GM19023 (cell line): ENCODE measurements at regions not wholly inside any gene's neighbourhood (a gene's known extent, or its start where the extent isn't known, plus 50 kb on each side); places are given as distances from the start of the nearest gene placed in this dataset.

Experiments used
- ATAC-seq: cut with Tn5 transposase; IDR thresholded peaks from one replicate; pipeline ENCODE4 v1.9.1; 2021; ENCODE audit warnings: mild to moderate bottlenecking, moderate library complexity; ENCODE audit not compliant: unreplicated experiment

DNA sequence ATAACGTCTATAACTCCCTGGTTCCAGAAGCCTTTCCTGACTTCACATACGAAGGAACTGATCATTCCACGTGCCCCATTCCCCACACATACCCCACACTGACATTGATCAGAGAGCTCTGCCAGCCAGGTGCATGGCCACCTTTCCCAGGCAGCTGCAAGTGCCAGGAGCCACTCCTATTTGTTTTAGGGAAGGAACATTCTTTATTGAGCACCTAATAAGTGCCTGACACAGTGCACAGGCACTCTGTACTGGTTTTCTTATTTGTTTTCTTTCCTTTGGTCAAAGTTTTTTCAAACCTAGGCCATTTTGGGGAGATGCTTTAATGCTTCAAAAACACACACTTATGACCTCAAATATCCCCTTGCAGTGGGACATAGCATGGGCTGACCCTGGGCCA lies 50.0 kb downstream of the PITPNM2 start:
- no peak for ATAC-seq

DNA sequence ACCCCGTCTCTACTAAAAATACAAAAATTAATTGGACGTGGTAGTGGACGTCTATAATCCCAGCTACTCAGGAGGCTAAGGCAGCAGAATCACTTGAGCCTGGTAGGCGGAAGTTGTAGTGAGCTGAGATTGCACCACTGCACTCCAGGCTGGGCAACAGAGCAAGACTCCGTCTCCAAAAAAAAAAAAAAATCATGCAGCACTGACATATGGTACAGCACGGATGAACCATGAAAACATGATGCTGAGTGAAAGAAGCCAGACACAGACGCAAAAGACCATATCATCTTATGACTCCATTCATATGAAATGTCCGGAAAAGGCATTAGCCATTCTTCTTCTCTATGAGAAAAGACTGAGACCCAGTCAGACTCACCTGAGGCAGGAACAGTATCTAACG lies 50.4 kb downstream of the PITPNM2 start:
- no peak for ATAC-seq

DNA sequence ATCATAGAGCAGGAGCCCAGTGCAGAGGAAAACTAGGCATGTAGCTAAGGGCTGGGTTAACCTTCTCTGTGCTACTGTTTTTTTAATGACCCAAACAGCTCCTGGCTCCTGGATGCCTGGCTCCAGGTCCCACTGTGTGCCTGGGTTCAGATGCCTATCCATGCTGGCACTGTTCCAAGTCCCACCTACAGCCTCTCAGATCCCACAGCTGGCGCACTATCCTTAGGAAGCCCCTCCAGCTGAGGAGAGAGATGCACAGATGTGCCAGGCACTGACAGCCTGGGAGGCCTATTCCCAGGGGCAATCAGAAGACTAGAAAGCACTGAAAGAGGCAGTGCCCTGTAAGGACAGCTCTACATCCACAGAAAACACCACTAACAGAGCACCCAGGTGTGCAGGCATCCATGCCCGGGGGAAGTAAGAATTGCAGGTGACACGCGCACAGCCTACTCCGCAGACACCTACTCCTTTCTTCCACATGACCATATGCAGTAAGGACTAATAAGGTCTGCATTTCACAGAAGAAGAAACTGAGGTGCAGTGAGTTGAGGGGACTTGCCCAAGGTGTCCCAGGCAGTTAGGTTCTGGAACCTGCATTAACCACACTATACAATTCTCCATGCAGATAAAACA lies 51.2 kb downstream of the PITPNM2 start:
- ATAC-seq: no peak

DNA sequence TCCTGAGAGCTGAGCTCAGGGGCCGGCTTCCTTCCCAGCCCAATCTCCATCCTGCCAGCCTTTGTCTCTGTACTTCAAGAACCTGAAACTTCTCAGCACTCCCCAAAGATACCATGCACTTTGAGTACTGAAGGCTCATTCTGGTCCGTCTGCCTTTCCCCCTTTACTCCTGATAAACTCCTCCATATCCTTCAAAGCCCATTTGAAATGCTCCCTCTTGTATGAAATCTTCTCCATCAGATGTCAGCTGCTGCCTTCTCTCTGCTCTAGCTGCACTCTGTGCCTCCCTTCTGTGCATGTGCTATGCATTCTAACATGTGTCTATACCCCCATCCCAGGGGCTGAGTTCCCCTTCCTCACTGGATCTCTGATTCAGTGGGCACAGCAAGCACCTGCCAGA lies 52.1 kb downstream of the PITPNM2 start:
- no peak for ATAC-seq

DNA sequence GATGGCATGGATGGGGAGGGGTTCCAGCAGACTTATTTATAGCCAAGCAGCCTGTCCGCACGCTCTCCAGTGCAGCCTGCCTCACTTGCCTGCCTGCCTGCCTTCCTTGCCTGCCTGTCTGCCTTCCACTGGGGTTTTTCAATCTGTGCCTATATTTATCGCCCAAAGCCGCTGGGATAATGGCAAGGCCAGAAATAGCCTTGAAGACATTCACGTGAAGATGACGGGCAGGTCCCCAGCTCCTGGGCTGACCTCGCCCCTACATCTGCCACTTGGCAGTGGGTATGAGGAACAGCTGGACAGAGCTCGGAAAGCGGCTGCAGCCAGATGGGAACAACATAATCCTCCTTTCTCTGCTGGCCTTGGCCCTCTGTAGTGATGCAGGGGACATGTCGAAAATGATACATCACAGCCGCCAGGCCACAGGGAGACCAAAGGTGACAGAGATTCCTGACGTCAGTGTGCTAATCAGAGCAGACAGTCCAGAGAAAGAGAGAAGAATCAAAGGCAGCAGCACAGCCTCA lies 53.3 kb downstream of the PITPNM2 start:
- no peak for ATAC-seq

DNA sequence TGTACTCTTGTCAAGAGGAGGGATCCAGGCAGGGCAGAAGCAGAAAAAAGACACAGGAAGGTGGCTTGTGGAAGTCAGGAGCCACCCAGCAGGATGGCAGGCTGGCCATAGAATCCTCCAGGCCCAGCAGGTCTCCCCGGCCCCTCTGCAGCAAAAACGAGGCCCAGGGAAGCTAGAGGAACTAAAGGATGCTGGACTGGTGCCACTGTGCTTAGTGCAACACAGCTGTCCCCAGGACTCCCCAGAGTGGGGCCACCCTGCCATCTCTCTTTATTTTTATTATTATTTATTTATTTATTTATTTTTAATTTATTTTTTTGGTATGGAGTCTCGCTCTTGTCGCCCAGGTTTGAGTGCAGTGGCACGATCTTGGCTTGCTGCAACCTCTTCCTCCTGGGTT lies 54.1 kb downstream of the PITPNM2 start:
- no peak for ATAC-seq

DNA sequence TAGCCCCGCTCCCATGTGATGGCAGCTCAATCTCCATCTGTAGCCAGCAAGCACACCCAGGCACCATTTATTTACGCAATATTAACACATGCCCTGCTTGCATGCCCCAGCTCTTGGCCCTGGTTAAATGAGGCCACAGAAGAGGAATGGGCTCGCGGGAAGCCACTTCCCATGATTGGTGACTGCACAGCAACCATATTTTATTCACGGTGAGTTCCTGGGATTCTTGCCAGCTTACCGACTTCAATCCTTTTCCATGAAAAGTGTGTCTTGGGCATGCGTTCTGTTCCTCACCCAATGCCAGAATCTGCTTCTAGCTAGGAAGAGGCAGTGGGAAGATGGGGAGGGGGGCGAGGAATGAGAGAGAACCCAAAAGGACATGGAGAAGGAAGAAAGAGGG lies 54.7 kb downstream of the PITPNM2 start:
- ATAC-seq: no peak

DNA sequence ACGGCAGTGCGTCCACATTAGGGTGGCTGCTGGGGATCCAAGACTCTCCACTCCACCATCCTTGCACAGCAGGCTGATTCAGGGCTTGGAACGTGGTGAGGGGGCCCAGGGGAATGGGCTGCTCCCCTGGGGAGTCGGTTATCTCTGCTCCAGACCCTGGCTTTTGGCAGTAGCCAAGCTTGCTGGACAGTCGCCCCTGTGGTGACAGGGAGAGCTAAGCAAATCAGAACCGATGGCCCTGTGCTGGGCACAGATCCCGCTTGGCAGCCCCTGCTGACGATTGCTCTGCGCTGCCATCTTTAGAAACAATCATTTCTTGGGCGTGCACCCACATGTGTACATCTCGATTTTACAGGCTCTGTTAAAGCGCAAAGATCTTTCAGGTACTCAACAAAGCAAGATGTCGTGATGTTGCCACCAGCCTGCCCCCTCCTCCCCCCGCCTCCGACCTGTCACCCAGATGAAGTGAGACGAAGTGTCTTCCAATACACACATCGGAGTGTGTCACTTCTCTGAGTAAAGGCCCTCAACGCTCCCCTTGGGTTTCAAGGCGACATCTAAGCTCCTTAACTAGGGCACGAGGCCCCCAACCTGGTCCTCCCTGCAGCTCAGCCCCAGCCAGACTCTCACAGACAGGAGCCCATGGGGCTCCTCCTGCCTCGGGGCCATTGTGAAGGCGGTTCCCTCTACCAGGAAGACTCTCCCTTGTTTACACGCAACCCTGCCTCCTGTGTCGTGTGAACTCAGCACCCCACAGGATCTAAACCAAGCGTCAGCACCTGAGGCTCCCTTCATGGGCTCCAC lies 55.6 kb downstream of the PITPNM2 start:
- ATAC-seq: no peak

DNA sequence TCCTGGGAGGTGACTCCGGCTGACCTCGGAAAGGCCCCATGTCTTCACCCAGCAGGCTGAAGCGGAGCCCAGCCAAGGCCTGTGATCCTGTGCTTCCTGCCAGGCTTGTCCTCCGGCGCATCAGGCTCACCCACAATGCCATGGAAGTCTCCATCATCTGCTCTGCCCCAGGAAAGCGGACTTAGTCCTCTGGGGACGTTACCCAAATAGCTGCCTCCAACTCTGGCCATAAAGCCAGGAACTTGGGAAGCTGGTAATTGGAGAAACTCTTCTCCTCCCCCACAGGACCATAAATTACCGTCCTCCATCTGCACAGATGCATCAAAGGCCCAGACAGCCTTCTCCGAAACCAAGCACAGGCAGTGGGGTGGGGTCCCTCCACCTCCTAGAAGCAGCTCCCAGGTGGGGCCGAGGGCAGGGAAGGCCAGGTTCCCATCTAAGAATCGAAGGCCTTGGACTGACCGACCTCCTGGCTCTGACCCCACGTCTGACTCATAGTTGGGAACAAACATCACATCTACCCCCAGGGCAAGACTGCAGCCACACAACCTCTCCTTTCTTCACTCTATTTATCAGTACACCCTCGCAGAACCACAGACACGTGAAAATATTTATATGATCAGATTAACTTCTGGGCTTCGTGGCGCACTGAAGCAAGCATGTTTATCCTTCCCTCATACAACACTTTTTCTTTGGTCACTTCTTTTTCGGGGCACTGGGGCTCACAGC lies 56.4 kb downstream of the PITPNM2 start:
- no peak for ATAC-seq

DNA sequence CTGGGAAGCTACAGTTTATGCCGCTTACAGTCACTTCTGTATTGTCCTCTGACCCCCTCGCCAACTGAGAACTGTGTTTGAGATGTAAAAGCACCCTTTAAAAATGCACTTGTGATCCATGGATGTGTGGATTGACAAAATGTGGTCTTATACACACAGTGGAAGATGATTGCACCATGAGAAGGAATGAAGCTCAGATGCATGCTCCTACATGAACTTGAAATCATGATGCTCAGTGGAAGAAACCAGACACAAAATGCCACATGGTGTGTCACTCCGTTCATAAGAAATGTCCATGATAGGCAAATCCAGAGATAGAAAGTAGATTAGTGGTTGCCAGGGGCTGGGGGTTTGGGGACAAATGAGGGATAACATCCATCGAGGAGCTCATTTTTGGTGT lies 58.0 kb downstream of the PITPNM2 start:
- no peak for ATAC-seq

DNA sequence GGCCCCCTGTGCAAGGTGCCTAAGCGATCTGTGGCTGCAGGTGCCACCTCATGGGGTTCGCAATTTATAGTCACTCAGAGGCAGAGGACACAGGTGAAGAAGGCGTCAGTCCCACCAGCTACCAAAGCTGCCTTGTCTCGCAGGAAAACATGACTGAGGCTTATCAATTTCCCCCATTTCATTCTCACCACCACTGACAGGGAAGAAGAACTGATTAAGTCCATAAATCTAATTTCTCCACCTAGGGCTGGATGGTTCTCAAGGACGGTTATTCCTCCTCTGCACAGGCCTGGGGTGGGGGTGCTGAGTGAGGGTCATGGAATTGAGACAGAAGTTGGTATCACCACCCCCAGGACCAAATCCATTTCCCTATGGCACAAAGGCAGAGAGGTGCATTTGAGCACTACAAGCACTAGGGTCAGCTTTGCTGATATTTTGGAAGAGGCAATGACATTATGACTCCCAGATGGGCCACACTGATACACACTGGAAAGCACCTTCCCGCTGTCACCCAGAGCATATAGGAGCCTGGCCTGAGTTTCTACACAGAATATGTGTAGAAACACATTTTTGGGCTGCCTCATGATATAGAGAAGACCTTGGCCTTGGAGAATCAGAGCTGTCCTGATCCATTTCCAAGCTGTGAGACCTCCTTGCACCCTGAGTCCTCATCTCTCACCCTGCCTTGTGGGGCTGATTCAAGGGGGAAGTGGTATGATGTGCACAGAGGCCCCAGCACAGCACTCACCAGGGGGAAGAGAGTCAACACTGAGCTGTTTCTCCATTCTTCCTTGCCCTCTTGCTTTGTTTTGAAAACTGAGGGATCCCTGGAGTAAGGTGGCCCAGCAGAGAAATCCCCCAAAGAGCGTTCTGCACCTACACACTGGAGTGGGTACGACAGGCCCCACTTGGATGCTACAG lies 59.4 kb downstream of the PITPNM2 start:
- ATAC-seq: no peak

DNA sequence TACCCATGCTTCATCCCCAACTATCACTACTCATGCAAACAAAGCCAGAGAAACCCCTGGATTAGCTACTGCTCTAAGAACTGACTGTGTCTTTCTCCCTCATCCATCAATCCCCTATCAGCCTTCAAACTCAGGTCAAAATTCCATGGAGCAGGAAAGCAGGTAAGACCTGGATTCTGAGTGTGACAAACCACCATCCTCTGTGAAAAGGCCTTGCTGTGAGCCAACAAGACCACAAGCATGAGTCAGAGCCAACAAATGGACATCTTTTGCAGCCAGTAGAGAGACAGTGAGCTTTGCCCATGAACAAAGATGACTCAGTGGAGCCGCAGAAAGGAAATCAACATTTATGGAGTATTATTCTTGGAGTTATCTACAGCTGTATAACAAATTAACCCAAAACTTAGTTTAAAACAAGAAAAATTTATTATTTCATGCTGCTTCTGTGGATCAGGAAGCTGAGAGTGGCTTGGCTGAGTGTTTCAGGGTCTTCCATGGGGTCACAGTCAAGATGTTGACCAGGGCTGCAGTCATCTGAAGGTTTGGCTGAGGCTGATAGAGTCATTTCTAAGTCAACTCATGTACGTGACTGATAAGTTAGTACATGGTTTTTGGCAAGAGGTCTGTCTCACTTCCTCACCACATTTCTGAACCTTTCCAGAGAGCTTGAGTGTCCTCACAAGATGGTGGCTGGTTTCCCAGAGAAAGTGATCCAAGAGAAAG lies 61.1 kb downstream of the PITPNM2 start:
- ATAC-seq: no peak

DNA sequence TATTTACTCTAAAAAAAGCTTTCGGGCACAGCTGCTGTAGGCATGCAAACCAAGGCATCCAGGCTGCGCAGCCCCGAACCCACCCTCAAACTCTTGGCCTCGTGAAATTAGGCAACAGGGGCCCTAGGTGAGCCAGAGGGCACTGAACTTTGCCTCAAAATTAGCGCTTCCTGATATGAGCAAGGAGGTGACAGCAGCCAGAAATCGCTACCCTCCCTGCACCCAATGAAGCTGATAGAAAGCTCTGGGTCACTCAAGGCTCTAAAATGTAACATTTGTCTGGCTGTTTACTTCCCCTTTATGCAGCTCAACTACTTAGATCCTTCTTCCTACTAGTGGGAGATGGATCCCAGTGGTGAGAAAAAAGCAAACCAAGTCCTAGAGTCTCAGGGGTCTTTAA lies 61.8 kb downstream of the PITPNM2 start:
- no peak for ATAC-seq

DNA sequence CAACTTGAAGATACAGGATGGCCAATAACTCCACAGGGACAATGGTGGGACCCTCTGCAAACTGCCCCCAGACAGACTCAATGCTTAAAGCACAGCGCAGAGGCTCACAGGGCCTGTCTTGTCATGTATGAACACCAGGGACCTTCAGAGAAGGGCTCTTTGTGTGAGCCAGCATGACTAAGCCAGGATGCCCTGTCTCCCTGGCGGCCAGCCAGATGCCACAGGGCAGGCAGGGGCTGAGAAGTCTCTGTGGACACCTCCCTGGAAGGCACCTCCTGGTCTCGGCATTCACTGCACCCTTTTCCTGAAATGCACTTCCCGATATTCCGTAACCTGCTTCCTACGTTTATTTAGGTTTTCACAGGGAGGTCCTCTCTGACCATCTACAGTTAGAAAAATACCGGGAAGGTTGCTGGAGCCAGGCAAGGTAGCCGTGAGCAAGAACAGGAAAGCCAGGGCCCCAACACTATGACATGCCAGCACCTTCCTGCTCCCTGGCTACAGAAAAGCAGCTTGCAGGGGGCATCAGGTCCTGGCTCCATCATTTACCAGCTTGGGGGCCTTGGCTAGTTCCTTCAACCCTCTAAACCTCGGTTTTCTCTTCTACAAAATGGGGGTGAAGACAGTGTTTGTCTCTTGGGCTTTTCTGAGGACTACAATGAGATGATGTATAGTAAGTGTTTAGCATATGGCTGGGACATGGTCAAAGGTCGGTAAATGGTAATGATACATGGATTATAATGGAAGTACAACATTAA lies 65.0 kb downstream of the PITPNM2 start:
- no peak for ATAC-seq

DNA sequence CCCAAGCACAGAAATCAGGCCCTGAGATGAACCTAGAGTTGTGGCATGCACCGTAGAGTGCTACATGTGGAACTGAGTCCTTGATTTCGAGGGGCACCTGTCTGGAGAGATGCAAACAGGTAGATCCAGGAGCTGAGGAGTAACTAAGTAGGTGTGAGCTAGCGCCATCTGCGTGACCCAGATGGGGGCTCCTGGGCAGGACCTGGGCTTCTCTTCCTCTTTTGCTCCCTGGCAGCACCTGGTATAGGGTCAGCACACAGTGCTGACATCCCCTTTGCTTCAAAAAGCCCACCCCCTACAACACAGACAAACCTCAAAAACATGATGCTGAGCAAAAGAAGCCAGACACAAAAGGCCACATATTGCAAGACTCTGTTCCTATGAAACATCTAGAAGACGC lies 65.8 kb downstream of the PITPNM2 start:
- ATAC-seq: no peak

DNA sequence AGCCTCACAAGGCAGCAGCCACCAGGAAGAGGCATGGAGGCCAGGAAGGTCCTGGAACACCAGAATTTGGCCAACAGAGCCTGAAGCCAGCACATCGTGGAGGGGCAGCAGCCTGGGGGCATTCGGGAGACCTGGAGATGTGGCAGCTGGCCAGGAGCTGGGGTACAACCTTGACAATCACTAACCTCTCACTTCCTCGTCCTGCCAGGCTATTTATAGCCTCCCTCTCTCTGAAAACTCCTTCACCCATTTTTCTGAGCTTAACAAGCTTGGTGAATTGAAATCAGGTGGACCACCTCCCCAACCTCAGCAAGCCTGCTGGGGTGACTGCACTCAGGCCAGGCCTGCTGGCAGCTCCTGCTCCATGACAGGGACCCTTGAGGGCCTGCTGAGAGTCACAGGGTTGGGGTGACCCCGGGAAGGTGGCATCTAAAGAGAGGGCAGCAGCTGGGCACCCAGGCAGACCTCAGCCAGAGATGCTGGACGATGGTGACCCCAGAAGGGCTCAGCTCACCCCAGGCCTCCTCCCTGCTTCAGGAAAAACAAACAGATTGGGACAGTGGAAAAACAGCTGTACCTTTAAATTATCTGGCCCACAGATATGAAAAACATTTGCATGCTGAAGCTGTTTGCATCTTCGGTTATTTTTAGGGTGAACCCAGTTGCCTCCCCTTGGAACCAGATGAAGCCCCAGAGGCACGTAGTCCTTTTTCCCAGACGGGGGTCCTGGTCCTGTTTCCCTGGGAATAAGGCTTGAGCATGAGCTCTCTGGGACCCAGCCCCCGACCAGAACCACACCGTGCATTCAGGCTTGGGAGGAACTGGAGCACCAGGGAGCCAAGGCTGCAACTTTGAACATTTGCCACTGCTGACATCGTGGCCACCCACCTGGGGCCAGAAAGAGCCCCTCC lies 67.0 kb downstream of the PITPNM2 start:
- no peak for ATAC-seq

DNA sequence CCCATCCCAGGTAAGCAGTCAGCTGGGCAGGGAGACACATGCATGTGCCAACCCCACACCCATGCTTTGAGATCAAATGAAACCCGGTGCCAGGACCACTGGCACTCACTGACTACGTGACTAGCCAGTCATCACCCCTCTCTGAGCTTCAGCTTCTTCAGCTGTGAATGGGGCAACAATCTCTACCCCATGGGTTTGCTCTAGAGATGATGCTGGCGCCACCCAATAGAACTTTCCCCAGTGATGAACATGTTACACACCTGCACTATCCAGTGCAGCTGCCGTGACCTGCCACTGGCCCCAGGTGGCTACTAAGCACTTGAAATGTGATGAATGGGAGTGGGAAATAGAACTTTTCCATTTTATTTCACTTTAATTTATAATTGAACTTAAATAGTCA lies 70.3 kb downstream of the PITPNM2 start:
- no peak for ATAC-seq

DNA sequence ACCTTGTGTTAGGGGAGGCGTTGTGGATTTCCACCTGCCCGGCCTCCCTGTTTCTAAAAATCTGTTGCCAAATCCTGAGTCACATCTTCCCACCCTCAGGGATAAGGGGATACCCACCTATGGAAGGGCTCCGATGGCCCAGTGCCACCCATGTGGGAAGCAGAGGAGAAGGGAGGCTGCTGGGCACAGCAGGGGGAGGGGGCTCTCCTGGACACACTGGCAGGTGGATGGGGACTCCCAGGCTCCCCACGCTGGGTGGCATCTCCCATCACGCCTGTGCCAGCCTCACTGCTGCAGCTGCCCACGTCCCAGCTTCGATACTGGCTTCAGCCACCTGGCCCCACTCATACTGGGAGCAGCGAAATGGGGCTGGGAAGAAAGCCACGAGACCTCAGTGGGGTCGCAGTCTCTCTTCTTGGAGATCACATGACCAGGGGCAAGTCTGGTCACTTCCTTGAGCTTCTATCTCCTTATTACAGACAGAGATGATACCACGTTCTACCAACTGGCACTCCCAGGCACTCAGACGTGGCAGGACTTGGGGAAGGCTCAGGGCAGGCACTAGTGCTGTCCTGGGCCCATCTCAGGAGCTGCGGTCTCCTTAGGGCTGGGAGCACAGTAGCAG lies 72.2 kb downstream of the PITPNM2 start:
- ATAC-seq: no peak
